A673 (cell line): ENCODE measurements at regions not wholly inside any gene's neighbourhood (a gene's known extent, or its start where the extent isn't known, plus 50 kb on each side); places are given as distances from the start of the nearest gene placed in this dataset.

ENCODE experiments used
- BruUV-seq: library from RNA; stranded (reverse); fragments of 400-500 nt; replicated peaks from 2 replicates; lab custom pipeline; 2021; lab: Mats Ljungman, UMichigan
- CTCF ChIA-PET: fragments of 300-600 bp; sonication (Branson Sonifier 250); formaldehyde crosslinking; loops from one replicate; lab custom pipeline; 2022; ENCODE audit warnings: antibody characterized with exemption; lab: Charles Lee
- POLR2A ChIA-PET: fragments of 300-600 bp; sonication (Branson Sonifier 250); formaldehyde crosslinking; loops from one replicate; lab custom pipeline; 2022; ENCODE audit warnings: antibody characterized with exemption; ENCODE audit not compliant: low non-redundant PET; lab: Charles Lee
- DNase-seq: peaks from one replicate; pipeline ENCODE4 v3.0.0-alpha.2; 2015; ENCODE audit warnings: low spot score
- H3K27ac ChIP-seq: fragments of 200-600 bp; sonication (generic); 2 replicates; pipeline ENCODE4 v1.5.1; 2016; ENCODE audit warnings: mixed run types, low read depth, mild to moderate bottlenecking, mixed read lengths, antibody characterized with exemption, low read length; ENCODE audit not compliant: poor library complexity, severe bottlenecking
- H3K27me3 ChIP-seq: fragments of 200-600 bp; sonication (generic); replicated peaks from 2 replicates; pipeline ENCODE4 v1.6.1; 2017; ENCODE audit warnings: mixed run types, low read depth, mild to moderate bottlenecking, mixed read lengths, antibody characterized with exemption, low read length; ENCODE audit not compliant: insufficient read depth, poor library complexity
- H3K36me3 ChIP-seq: fragments of 200-600 bp; sonication (generic); 2 replicates; pipeline ENCODE4 v1.6.1; 2016; ENCODE audit warnings: mixed run types, mild to moderate bottlenecking, mixed read lengths, antibody characterized with exemption, low read length; ENCODE audit not compliant: insufficient read depth, poor library complexity, severe bottlenecking
- H3K4me1 ChIP-seq: fragments of 200-600 bp; sonication (generic); 2 replicates; pipeline ENCODE4 v1.6.1; 2017; ENCODE audit warnings: mixed run types, mild to moderate bottlenecking, mixed read lengths, antibody characterized with exemption, low read length; ENCODE audit not compliant: insufficient read depth, poor library complexity, severe bottlenecking
- H3K4me3 ChIP-seq: fragments of 200-600 bp; sonication (generic); 2 replicates; pipeline ENCODE4 v1.5.1; 2016; ENCODE audit warnings: low read depth, mixed run types, mild to moderate bottlenecking, mixed read lengths, low read length; ENCODE audit not compliant: poor library complexity, severe bottlenecking
- H3K9me3 ChIP-seq: fragments of 200-600 bp; sonication (generic); 2 replicates; pipeline ENCODE4 v1.6.1; 2016; ENCODE audit warnings: mixed run types, low read depth, mild to moderate bottlenecking, mixed read lengths, antibody characterized with exemption, low read length; ENCODE audit not compliant: poor library complexity, severe bottlenecking
- EZH2 ChIP-seq: fragments of 200-600 bp; sonication (generic); IDR thresholded peaks from 2 replicates; pipeline ENCODE4 v1.6.1; 2017; ENCODE audit warnings: borderline replicate concordance, low read depth, mild to moderate bottlenecking, mixed read lengths, antibody characterized with exemption, low read length; ENCODE audit not compliant: poor library complexity, severe bottlenecking
- intact Hi-C: fragments of 100-400 bp; cut with micrococcal nuclease; formaldehyde crosslinking; loops from one replicate; pipeline ENCODE4 v1.10.0; 2022; ENCODE audit not compliant: unreplicated experiment
- TF ChIP-seq, protein P1 (sequence below): fragments of 300-800, 200-600 bp; sonication (generic); conservative IDR thresholded peaks from 2 replicates; pipeline ENCODE4 v1.5.1; 2017; ENCODE audit warnings: low read depth, mild to moderate bottlenecking, antibody characterized with exemption, low read length, moderate library complexity, mixed read lengths

DNA sequence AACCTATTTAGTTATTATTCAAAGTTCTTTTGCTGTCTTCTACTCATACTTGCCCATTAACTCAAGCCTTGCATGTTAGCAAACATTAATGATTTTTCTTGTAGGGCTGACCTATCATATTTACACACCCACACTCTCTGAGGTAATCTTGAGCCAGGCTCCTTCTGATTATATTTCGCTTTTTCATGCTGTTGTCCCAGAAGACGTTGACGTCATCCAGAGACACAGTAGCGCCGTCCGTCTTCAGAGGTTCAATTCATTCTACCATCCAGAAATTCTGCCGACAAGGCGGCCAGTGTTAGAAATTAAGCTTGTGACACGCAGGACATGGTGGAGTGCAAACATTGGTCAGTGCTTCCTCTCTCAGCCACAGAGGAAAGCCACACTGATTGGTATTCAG is 584.7 kb downstream of the BMP2 start:
- ChIA-PET POLR2A (no interaction called here), CTCF (no interaction called here)
- Histone ChIP-seq H3K4me3 (no peak overlapping the region), H3K27ac (no peak overlapping the region), H3K36me3 (no peaks in the 10 kb centered on the region), H3K4me1 (no peaks in the 10 kb centered on the region), H3K9me3 (no peaks in the 10 kb centered on the region), H3K27me3 (no peaks in the 10 kb centered on the region)
- TF ChIP-seq EZH2 = no peak
- TF ChIP-seq, protein P1, sequence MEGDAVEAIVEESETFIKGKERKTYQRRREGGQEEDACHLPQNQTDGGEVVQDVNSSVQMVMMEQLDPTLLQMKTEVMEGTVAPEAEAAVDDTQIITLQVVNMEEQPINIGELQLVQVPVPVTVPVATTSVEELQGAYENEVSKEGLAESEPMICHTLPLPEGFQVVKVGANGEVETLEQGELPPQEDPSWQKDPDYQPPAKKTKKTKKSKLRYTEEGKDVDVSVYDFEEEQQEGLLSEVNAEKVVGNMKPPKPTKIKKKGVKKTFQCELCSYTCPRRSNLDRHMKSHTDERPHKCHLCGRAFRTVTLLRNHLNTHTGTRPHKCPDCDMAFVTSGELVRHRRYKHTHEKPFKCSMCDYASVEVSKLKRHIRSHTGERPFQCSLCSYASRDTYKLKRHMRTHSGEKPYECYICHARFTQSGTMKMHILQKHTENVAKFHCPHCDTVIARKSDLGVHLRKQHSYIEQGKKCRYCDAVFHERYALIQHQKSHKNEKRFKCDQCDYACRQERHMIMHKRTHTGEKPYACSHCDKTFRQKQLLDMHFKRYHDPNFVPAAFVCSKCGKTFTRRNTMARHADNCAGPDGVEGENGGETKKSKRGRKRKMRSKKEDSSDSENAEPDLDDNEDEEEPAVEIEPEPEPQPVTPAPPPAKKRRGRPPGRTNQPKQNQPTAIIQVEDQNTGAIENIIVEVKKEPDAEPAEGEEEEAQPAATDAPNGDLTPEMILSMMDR = no peak
- DNase-seq = no peak
- intact Hi-C loops = no loop called here
- no TSS peak for BruUV-seq

DNA sequence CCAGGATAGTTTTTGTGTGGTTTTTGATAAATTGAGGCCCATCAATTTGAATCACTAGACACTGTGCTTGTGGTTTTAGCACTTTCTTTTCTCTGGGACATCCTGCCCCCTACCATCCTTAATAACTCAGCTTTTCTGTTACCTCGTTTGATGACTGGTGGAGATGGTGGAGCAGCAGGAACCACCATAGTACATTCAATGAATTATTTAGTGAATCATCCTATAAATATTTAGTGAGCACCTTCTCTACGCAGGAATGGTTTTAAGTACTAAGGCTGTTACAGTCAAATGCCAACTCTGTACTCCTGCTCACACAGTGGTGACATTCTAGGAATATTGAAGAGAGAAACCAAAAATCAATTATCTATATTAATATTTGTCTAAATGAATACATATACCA is 585.2 kb downstream of the HAO1 start:
- Histone ChIP-seq H3K4me3 (no peak overlapping the region), H3K9me3 (no peaks in the 10 kb centered on the region), H3K36me3 (no peaks in the 10 kb centered on the region), H3K27me3 (no peaks in the 10 kb centered on the region), H3K4me1 (no peaks in the 10 kb centered on the region), H3K27ac (no peak overlapping the region)
- no TSS peak for BruUV-seq
- CTCF ChIA-PET = no interaction called here
- TF ChIP-seq EZH2 = no peak
- TF ChIP-seq, protein P1 = no peak
- intact Hi-C loops = no loop called here
- no peak for DNase-seq
- POLR2A ChIA-PET = no interaction called here

DNA sequence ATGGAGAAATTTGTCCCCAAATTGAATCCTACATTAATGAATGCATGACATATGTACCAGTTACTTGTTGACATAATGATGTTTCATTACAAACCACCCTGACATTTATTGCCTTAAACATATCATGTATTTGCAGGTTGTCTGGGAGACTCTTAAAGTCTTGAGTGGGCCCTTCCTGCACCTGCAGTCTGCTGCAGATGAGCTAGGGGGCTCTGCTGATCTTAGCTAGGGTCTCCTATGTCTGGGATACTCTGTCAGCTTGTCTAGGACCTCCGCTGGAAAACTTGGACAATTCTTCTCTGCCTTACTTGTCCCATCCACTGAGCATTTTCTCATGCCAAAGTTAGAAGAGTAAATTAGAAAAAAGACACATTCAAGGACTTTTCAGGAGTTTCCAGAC is 581.6 kb downstream of the HAO1 start:
- Histone ChIP-seq H3K9me3 (no peaks in the 10 kb centered on the region), H3K36me3 (no peaks in the 10 kb centered on the region), H3K4me3 (no peak overlapping the region), H3K4me1 (no peaks in the 10 kb centered on the region), H3K27me3 (no peaks in the 10 kb centered on the region), H3K27ac (no peak overlapping the region)
- BruUV-seq = no TSS peak
- CTCF ChIA-PET = interaction anchor here (0.5 kb wide), 1 partner anchor 65 kb away, joined by 3 read pairs; no protein-coding TSS in a partner anchor
- POLR2A ChIA-PET = no interaction called here
- no peak for DNase-seq
- TF ChIP-seq, protein P1 = no peak
- no peak for TF ChIP-seq EZH2
- intact Hi-C loops = no loop called here
